ENCODE measurements at regions not wholly inside any gene's neighbourhood (a gene's known extent, or its start where the extent isn't known, plus 50 kb on each side); places are given as distances from the start of the nearest gene placed in this dataset.

DNA sequence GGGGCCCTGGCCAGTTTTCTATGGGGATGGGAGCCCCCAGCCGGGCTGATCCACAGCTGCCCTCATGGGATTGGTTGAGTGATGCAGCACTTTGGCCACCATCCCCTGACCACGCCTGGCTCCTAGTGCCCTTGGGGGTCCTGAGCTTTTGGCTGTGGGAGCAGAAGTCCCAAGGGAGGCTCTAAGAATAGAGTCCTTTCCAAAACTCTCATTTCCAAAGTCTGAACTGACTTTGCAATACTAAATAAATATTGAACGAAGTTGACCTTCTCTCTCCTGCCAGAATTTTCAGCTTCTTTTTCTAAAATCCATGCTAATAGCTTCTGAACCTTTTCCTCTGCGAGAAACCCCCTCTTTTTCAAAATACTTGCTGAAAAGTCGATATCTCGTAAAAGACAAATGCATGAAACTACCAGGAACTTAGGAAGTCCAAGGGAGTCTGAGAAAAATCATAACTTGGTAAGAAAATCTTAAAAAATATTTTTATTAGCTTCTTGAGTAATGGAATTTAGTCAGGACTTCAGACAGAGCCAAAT is 62.7 kb upstream of the IGFBP3 start:
- no peak for TF ChIP-seq CTCF (IDR thresholded peaks at IDR 0.05)
- no peak for TF ChIP-seq EZH2 (IDR thresholded peaks at IDR 0.05)
